ENCODE measurements at regions not wholly inside any gene's neighbourhood (a gene's known extent, or its start where the extent isn't known, plus 50 kb on each side); places are given as distances from the start of the nearest gene placed in this dataset.
"Not testable (repeated sequence)": the region's sequence is repeated elsewhere in the genome, so short reads cannot be mapped to it uniquely, and the experiment has no call there.

DNA sequence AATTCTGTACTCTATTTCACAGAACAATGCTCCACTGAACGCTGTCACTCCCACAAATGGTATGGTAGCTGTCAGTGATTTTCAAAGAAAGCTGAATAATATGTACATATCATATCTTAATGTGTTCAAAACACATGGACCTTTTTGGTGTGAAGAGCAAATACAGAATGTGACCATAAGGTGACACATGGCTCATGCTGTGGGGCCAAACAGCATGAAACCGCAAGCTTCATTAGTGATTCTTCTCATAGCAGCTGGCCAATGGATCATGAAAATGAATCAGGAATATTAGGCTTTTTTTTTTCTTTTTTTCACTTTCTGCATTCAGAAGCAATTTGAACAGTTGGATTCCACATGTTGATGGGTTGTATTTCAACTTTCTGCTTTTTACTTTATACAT is 54.9 kb upstream of the CDH9 start:
- Histone ChIP-seq H3K4me1 (no peaks in the 10 kb centered on the region), H3K36me3 (no peaks in the 10 kb centered on the region), H3K9me3 (no peaks in the 10 kb centered on the region), H3K27ac (replicated peaks in 1 of 4) (no peak overlapping the region), H3K4me3 (no peak overlapping the region), H3K27me3 (no peaks in the 10 kb centered on the region)
- TF ChIP-seq CTCF (IDR thresholded peaks at IDR 0.05) (no peak), POLR2AphosphoS5 (IDR thresholded peaks at IDR 0.05) (no peak), EP300 (IDR thresholded peaks at IDR 0.05) (no peak), POLR2A (IDR thresholded peaks at IDR 0.05; ENCODE audit: low read depth) (no peak)
- 85% methylated on average over 2 of the region's 2 CpGs for WGBS
- intact Hi-C loops (cut with DNase I): no loop called here
- no peak for DNase-seq (ENCODE audit: extremely low spot score)

DNA sequence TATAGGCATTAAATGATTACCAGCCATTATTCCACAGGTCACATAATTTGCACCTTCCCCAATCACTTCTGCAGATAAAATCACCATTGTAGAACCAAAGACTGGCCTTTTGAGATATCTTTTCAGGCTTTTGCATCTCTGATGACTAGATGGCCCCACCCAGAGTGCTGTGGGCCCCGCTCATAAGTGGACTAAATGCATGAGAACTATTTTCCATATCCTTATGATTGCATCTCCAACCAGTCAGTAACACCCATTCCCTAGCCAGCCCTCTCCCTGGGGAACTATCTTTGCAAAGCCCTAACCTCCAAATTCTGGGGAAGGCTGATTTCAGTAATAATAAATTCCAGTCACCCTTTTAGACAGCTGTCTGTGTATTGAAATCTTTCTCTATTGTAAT is 53.5 kb upstream of the CDH9 start:
- TF ChIP-seq EP300 (IDR thresholded peaks at IDR 0.05): no peak
- TF ChIP-seq POLR2AphosphoS5 (IDR thresholded peaks at IDR 0.05): no peak
- no peak for TF ChIP-seq CTCF (IDR thresholded peaks at IDR 0.05)
- TF ChIP-seq POLR2A (IDR thresholded peaks at IDR 0.05; ENCODE audit: low read depth): no peak
- no peaks in the 10 kb centered on the region for H3K36me3 ChIP-seq
- intact Hi-C loops (cut with DNase I): no loop called here
- H3K4me3 ChIP-seq: no peak overlapping the region
- 87% methylated on average over 1 of the region's 1 CpG for WGBS
- H3K27me3 ChIP-seq: no peaks in the 10 kb centered on the region
- DNase-seq (ENCODE audit: extremely low spot score): no peak
- no peak overlapping the region for H3K27ac ChIP-seq (replicated peaks in 1 of 4)
- no peaks in the 10 kb centered on the region for H3K4me1 ChIP-seq
- no peaks in the 10 kb centered on the region for H3K9me3 ChIP-seq

DNA sequence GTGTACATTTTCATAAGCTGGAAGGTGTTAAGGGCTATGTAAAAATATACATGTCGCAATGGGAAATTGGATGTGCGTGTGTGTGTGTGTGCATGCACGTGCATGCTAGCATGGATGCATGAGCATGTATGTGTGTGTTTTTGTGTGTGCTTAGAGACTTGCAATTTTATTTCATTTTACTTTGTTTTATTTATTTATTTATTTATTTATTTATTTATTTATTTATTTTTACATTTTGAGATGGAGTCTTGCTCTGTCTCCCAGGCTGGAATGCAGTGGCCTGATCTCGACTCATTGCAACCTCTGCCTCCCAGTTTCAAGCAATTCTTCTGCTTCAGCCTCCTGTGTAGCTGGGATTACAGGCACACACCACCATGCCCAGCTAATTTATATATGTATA is 50.4 kb upstream of the CDH9 start:
- DNase-seq (ENCODE audit: extremely low spot score); H3K9me3 ChIP-seq; H3K4me1 ChIP-seq; H3K27ac ChIP-seq (replicated peaks in 1 of 4); intact Hi-C loops (cut with DNase I); H3K27me3 ChIP-seq; H3K4me3 ChIP-seq; H3K36me3 ChIP-seq: not testable (repeated sequence)
- WGBS: 92% methylated on average over 4 of the region's 4 CpGs

Small RNA genes in the stretch of these regions (small RNA-seq; reads per million reads assigned to genes)
- gene AC010385.1: 0 reads per million in 3 donors
- gene AC010385.3: 0 reads per million in 3 donors
- gene AC026421.1: 0 reads per million in 3 donors
- 0 reads per million in 3 donors for gene AC114300.1
- 0 reads per million in 3 donors for gene LSP1P3
- 0 reads per million in 3 donors for gene RF00425
- 0 reads per million in 3 donors for gene RNU6-738P
- 0 reads per million in 3 donors for gene RNU6-909P
- gene UBL5P1: 0 reads per million in 3 donors
